SW480 (cell line): ENCODE measurements at regions not wholly inside any gene's neighbourhood (a gene's known extent, or its start where the extent isn't known, plus 50 kb on each side); places are given as distances from the start of the nearest gene placed in this dataset.
"Not testable (repeated sequence)": the region's sequence is repeated elsewhere in the genome, so short reads cannot be mapped to it uniquely, and the experiment has no call there.

Experiments
- DNase-seq: peaks from one replicate; pipeline ENCODE4 v3.0.0-alpha.2; 2016; ENCODE audit warnings: low spot score

DNA sequence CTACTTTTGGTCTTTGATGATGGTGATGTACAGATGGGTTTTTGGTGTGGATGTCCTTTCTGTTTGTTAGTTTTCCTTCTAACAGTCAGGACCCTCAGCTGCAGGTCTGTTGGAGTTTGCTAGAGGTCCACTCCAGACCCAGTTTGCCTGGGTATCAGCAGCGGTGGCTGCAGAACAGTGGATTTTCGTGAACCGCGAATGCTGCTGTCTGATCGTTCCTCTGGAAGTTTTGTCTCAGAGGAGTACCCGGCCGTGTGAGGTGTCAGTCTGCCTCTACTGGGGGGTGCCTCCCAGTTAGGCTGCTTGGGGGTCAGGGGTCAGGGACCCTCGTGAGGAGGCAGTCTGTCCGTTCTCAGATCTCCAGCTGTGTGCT, 56.6 kb upstream of the TNFAIP8 start:
- not testable (repeated sequence) for DNase-seq

DNA sequence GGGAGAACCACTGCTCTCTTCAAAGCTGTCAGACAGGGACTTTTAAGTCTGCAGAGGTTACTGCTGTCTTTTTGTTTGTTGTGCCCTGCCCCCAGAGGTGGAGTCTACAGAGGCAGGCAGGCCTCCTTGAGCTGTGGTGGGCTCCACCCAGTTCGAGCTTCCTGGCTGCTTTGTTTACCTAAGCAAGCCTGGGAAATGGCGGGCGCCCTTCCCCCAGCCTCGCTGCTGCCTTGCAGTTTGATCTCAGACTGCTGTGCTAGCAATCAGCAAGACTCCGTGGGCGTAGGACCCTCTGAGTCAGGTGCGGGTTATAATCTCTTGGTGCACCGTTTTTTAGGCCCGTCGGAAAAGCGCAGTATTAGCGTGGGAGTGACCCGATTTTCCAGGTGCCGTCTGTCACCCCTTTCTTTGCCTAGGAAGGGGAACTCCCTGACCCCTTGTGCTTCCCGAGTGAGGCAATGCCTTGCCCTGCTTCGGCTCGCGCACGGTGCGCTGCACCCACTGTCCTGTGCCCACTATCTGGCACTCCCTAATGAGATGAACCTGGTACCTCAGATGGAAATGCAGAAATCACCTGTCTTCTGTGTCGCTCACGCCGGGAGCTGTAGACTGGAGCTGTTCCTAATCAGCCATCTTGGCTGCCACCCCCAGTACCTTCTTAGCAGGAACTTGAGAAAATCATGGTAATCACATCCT, 56.1 kb upstream of the TNFAIP8 start:
- DNase-seq = not testable (repeated sequence)

DNA sequence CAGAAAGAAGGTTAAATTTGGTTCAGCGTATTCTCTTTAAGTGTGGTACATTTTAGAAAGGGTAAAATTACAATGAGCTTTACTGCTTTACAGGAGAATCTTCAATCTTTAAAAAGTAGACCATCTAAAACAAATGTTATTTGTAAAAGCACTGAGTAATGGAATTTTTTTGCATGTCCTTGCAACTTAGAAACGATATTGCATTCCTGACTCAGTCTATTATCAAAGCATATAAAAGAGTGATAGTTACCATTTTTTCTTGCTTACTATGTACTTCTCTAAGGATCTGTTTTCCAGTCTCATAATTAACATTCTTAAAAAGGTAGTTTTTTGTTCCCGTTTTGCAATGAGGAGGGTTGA, 55.5 kb upstream of the TNFAIP8 start:
- no peak for DNase-seq

GRCh38 chr5:119301210-119301609, 54.6 kb upstream of the TNFAIP8 start:
- no peak for DNase-seq

GRCh38 chr5:119301906-119302305, 53.9 kb upstream of the TNFAIP8 start:
- DNase-seq = no peak

- no peak for DNase-seq
Observed at GRCh38 chr5:119302449-119302848, 53.4 kb upstream of the TNFAIP8 start.

GRCh38 chr5:119302916-119303897, 52.6 kb upstream of the TNFAIP8 start:
- peak; percentile 72 for DNase-seq

- no peak for DNase-seq
Observed at GRCh38 chr5:119304439-119305211, 51.2 kb upstream of the TNFAIP8 start.
